Smooth muscle cell (in vitro differentiated cells): ENCODE measurements at regions not wholly inside any gene's neighbourhood (a gene's known extent, or its start where the extent isn't known, plus 50 kb on each side); places are given as distances from the start of the nearest gene placed in this dataset.

Source experiments
- DNase-seq: peaks from one replicate; lab custom pipeline; 2025; ENCODE audit not compliant: unreplicated experiment; lab: John Stamatoyannopoulos, UW
- H2AFZ ChIP-seq: fragments of 200-600 bp; sonication (generic); 2 replicates; pipeline ENCODE4 v1.6.0; 2016; ENCODE audit warnings: antibody characterized with exemption, low read depth, mild to moderate bottlenecking
- H3F3A ChIP-seq: fragments of 200-600 bp; sonication (generic); 2 replicates; pipeline ENCODE4 v1.6.0; 2017; ENCODE audit warnings: antibody characterized with exemption, low read depth
- H3K27ac ChIP-seq: fragments of 200-600 bp; sonication (generic); 2 replicates; pipeline ENCODE4 v1.5.1; 2016; ENCODE audit warnings: low read depth, mild to moderate bottlenecking
- H3K27me3 ChIP-seq: fragments of 200-600 bp; sonication (generic); 2 replicates; pipeline ENCODE4 v1.6.1; 2016; ENCODE audit warnings: low read depth, mild to moderate bottlenecking
- H3K36me3 ChIP-seq: fragments of 200-600 bp; sonication (generic); 2 replicates; pipeline ENCODE4 v1.5.1; 2016; ENCODE audit warnings: low read depth
- H3K4me1 ChIP-seq: fragments of 200-600 bp; sonication (generic); 2 replicates; pipeline ENCODE4 v1.5.1; 2016; ENCODE audit warnings: low read depth
- H3K4me2 ChIP-seq: fragments of 200-600 bp; sonication (generic); 2 replicates; pipeline ENCODE4 v1.6.0; 2016; ENCODE audit warnings: mild to moderate bottlenecking
- H3K4me3 ChIP-seq: fragments of 200-600 bp; sonication (generic); 2 replicates; pipeline ENCODE4 v1.5.1; 2016; ENCODE audit warnings: mild to moderate bottlenecking
- H3K79me2 ChIP-seq: fragments of 200-600 bp; sonication (generic); 2 replicates; pipeline ENCODE4 v1.6.0; 2016; ENCODE audit warnings: low read depth, mild to moderate bottlenecking
- H3K9ac ChIP-seq: fragments of 200-600 bp; sonication (generic); 2 replicates; pipeline ENCODE4 v1.6.0; 2016; ENCODE audit warnings: low read depth
- H3K9me3 ChIP-seq: fragments of 200-600 bp; sonication (generic); replicated peaks from 2 replicates; pipeline ENCODE4 v1.5.1; 2016; ENCODE audit warnings: low read depth
- H4K20me1 ChIP-seq: fragments of 200-600 bp; sonication (generic); 2 replicates; pipeline ENCODE4 v1.6.0; 2016; ENCODE audit warnings: low read depth
- CTCF ChIP-seq: fragments of 200-600 bp; sonication (generic); IDR thresholded peaks from 2 replicates; pipeline ENCODE4 v1.5.1; 2017; ENCODE audit warnings: borderline replicate concordance, mild to moderate bottlenecking, antibody characterized with exemption; ENCODE audit not compliant: insufficient read depth, poor library complexity, severe bottlenecking
- WGBS: methylation state at CpG from one replicate; pipeline ENCODE4 v1.1.7; 2016; ENCODE audit warnings: low lambda C conversion rate; 5-methylcytosine and 5-hydroxymethylcytosine counted together

GRCh38 chr5:114266374-114266773 is 95.5 kb upstream of the KCNN2 start:
- Histone ChIP-seq H3K9me3 (no peaks in the 10 kb centered on the region), H3K4me1 (peaks cover 12% of the 10 kb centered on the region), H3K27me3 (no peaks in the 10 kb centered on the region), H3K36me3 (no peaks in the 10 kb centered on the region), H3K9ac (no peak overlapping the region), H3K27ac (no peak overlapping the region), H3F3A (no peaks in the 10 kb centered on the region), H4K20me1 (no peaks in the 10 kb centered on the region), H3K79me2 (no peaks in the 10 kb centered on the region), H3K4me3 (no peak overlapping the region), H2AFZ (no peak overlapping the region), H3K4me2 (no peak overlapping the region)
- 88% methylated on average over 1 of the region's 1 CpG for WGBS
- no peak for TF ChIP-seq CTCF
- DNase-seq = no peak

- no peak for TF ChIP-seq CTCF
- Histone ChIP-seq H3K9ac (no peak overlapping the region), H3F3A (no peaks in the 10 kb centered on the region), H3K4me2 (no peak overlapping the region), H2AFZ (no peak overlapping the region), H4K20me1 (no peaks in the 10 kb centered on the region), H3K27me3 (no peaks in the 10 kb centered on the region), H3K4me3 (no peak overlapping the region), H3K27ac (no peak overlapping the region), H3K4me1 (no peaks in the 10 kb centered on the region), H3K79me2 (no peaks in the 10 kb centered on the region), H3K9me3 (no peaks in the 10 kb centered on the region), H3K36me3 (no peaks in the 10 kb centered on the region)
- 44% methylated on average over 1 of the region's 1 CpG for WGBS
- DNase-seq = no peak
Observed at GRCh38 chr5:114296191-114296590, 65.7 kb upstream of the KCNN2 start.

- H3F3A ChIP-seq = no peaks in the 10 kb centered on the region
- H3K79me2 ChIP-seq = no peaks in the 10 kb centered on the region
- no peak overlapping the region for H3K4me2 ChIP-seq
- H4K20me1 ChIP-seq = no peaks in the 10 kb centered on the region
- H3K4me1 ChIP-seq = no peaks in the 10 kb centered on the region
- no peaks in the 10 kb centered on the region for H3K36me3 ChIP-seq
- no peak overlapping the region for H3K27ac ChIP-seq
- H3K9ac ChIP-seq = no peak overlapping the region
- H2AFZ ChIP-seq = no peak overlapping the region
- TF ChIP-seq CTCF = no peak
- WGBS = 68% methylated on average over 3 of the region's 3 CpGs
- DNase-seq = no peak
- H3K27me3 ChIP-seq = no peaks in the 10 kb centered on the region
- no peak overlapping the region for H3K4me3 ChIP-seq
- H3K9me3 ChIP-seq = no peaks in the 10 kb centered on the region
Observed at GRCh38 chr5:114297915-114298314, 64.0 kb upstream of the KCNN2 start.

GRCh38 chr5:114305402-114306207 is 56.3 kb upstream of the KCNN2 start:
- H3K79me2 ChIP-seq = no peaks in the 10 kb centered on the region
- 73% methylated on average over 1 of the region's 1 CpG for WGBS
- no peaks in the 10 kb centered on the region for H4K20me1 ChIP-seq
- no peak for DNase-seq
- no peak overlapping the region for H3K4me2 ChIP-seq
- no peak overlapping the region for H3K4me3 ChIP-seq
- H3K9me3 ChIP-seq = no peaks in the 10 kb centered on the region
- no peak overlapping the region for H3K27ac ChIP-seq
- no peak overlapping the region for H2AFZ ChIP-seq
- H3K27me3 ChIP-seq = no peaks in the 10 kb centered on the region
- no peak overlapping the region for H3K9ac ChIP-seq
- H3F3A ChIP-seq = no peaks in the 10 kb centered on the region
- H3K4me1 ChIP-seq = peaks cover 13% of the 10 kb centered on the region
- peak; percentile 43 for TF ChIP-seq CTCF
- no peaks in the 10 kb centered on the region for H3K36me3 ChIP-seq
